Fibroblast of mammary gland (primary cell): ENCODE measurements at regions not wholly inside any gene's neighbourhood (a gene's known extent, or its start where the extent isn't known, plus 50 kb on each side); places are given as distances from the start of the nearest gene placed in this dataset.
A peak's percentile ranks its signal among the peaks of the same experiment; 100 is the strongest.

Experiments
- DNase-seq: peaks from one replicate; pipeline ENCODE4 v3.0.0-alpha.2; 2010; ENCODE audit warnings: low read depth
- H3K4me3 ChIP-seq: 2 replicates; pipeline ENCODE4 v1.5.1; 2011; ENCODE audit warnings: low read depth, mild to moderate bottlenecking, low read length, moderate library complexity; ENCODE audit not compliant: control insufficient read depth
- TF ChIP-seq, protein P1 (sequence below): conservative IDR thresholded peaks from 2 replicates; pipeline ENCODE4 v1.5.1; 2011; ENCODE audit warnings: low read depth, low read length, inconsistent platforms; ENCODE audit not compliant: control insufficient read depth, insufficient read depth

DNA sequence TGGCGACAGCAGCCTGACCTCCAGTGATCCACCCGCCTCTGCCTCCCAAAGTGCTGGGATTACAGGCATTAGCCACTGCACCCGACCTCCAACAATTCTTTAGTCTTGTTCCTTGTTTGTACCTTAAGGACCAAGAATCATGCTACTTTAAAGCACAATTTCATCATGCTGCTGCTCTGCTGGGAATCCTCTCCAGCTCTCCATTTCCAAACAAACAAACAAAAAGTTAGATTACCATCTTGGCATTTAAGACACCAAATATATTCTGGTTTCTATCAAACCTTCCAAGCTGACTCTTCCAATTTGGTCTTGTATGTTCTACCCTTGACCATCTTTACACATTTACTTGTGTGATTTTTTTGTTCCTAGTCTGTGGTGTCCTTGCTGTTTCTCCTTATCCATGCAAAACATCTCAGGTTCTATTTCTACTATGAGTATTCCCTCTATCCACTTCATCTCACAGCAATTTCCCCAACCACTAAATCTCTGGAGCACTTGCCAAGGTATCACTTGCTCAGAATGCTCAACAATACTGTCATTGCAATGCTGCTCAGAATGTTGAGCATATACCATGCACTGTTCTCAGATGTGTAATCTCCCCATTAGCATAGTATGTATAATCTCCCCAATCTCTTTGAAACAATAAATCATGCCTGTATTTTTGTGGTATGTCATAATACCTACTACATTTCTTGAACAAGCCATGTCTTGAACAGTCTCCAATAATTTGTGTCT is 73.2 kb upstream of the GALNT5 start:
- DNase-seq: peak; percentile 57
- H3K4me3 ChIP-seq: no peak overlapping the region
- TF ChIP-seq, protein P1, sequence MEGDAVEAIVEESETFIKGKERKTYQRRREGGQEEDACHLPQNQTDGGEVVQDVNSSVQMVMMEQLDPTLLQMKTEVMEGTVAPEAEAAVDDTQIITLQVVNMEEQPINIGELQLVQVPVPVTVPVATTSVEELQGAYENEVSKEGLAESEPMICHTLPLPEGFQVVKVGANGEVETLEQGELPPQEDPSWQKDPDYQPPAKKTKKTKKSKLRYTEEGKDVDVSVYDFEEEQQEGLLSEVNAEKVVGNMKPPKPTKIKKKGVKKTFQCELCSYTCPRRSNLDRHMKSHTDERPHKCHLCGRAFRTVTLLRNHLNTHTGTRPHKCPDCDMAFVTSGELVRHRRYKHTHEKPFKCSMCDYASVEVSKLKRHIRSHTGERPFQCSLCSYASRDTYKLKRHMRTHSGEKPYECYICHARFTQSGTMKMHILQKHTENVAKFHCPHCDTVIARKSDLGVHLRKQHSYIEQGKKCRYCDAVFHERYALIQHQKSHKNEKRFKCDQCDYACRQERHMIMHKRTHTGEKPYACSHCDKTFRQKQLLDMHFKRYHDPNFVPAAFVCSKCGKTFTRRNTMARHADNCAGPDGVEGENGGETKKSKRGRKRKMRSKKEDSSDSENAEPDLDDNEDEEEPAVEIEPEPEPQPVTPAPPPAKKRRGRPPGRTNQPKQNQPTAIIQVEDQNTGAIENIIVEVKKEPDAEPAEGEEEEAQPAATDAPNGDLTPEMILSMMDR: no peak

DNA sequence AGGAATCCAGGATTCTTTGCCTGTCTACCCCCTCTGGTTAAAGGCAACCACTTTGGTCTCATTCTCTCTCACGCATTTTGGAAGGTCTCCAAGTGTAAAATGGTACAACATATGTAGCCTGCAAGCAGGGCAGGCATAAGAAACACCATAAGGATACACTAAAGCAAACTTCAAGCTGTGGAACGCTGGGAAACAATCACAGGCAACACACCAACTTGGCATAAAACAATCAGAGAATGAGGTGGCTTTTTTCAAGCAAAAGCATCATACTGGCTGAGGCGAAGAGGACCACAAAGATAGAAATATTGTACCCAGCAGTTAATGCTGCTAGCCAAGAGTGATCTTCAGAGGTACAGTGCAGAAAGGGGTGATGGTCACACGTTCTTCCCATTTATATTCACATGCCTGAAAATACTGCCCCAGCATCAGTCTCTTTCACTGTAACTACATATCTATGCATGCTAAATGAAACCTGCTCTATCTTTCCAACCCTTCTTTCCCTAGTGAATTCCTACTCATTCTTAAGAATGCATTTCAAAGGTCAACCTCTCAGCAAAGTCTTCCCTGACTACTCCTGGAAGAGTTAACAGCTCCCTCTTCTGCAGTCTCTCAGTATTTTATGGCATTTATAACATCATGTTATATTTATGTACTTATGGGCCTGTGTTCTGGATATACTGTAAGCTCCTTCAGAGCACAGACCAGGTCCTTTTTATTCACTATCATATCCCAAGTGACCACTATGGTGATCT is 71.9 kb upstream of the GALNT5 start:
- TF ChIP-seq, protein P1: peak; percentile 56
- no peak overlapping the region for H3K4me3 ChIP-seq
- DNase-seq: peak; percentile 88

DNA sequence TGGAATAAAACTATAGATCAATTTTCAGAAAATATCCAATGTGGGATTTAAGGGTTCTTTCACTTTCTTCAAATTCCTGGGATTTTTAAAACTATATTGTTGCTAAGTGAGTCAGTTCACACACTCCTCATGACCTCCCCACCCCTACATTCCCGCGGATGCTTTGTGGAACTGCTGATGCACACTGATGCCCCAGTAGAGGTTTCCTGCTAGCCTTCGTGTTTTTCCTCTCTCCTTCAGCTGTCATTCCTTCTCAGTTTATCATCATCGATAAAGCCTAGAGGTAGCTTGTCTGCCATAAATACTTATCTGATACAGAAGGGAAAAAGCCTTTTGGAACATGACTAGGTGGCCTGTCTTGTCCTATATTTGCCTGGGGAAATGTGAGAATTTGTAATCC is 67.4 kb upstream of the GALNT5 start:
- TF ChIP-seq, protein P1: no peak
- DNase-seq: peak; percentile 82
- H3K4me3 ChIP-seq: no peak overlapping the region

DNA sequence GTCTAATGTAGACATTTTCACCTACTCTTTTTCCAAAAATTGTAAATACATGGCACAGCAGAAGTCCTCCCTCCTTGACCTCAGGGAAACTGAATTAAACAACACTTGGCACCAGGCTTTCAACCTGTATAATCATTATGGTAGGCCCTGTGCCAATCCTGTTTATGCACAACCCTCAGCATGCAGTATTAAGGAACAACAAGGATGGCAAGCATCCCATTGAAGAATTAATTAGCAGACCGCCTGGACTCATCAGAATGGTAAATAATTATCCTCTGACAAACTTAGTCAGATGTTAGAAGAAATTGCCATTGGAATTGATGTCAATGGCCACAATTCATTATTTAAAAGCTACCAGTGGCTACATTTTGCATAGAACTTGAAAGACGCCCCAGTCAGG is 66.3 kb upstream of the GALNT5 start:
- TF ChIP-seq, protein P1: no peak
- H3K4me3 ChIP-seq: no peak overlapping the region
- no peak for DNase-seq

DNA sequence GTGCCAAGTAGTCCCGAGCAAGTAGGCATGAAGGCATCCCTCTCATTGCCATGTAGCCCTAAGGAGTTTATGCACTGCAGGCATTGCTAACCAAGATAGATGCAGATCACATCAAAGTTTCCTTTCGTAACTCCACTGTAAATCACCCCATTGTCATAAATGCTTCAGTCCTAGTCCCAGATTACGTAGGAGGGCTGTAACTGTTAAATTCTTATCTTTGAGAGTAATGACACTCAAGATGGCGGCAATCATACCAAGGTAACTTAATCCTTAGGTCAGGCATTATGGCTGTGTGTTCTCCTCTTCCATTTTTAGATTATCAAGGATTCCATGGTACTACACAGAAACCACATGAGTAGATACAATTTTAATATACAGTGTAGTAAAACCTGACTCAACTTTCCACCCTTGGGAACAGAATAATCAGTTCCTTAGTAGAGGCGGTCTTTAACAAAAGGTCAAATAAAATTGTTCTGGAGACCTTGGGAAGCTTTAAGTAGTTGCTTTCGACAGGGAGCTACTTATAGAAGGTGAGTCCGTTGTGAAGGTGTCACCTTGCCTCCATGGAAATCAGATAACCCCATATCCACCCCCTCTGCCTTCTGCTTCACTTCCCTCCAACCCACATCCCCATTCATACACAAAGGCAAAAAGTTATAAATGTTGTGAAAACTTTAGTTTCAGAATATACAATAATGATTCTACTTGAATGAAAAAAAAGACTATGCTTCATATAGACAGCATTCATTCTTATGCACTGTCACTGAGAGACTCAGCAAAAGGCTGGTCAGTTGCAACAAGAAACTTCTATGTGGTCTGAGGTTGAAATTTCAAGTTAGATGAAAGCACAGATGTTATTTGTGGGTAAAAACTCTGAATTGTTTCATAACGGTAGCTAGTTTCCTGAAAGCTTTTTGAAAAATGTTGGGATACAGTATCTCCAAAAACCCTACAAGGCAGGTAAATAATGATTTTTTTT is 64.8 kb upstream of the GALNT5 start:
- TF ChIP-seq, protein P1: no peak
- DNase-seq: no peak
- no peak overlapping the region for H3K4me3 ChIP-seq

DNA sequence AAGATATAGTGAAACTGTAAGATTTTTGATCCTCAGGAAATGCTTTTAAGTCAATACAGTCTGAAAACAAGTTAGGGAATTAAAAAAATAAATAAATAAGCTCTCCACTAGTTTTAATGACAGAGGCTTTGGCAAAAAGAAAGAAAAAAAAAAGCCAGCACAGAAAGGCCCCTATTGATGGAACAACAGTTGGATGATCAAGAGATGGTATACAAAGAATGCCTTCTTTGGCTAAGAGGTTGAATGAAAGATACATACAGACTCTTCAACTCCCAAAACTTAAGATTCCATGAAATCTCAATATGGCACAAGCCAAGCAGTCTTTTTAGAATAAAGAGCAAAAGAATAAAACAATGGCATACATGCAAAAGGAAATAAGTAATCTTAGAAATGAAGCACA is 64.0 kb upstream of the GALNT5 start:
- DNase-seq: no peak
- TF ChIP-seq, protein P1: no peak
- no peak overlapping the region for H3K4me3 ChIP-seq
